ENCODE measurements at regions not wholly inside any gene's neighbourhood (a gene's known extent, or its start where the extent isn't known, plus 50 kb on each side); places are given as distances from the start of the nearest gene placed in this dataset.

- Histone ChIP-seq H3K4me1 (ENCODE audit: insufficient read depth, low read length) (no peaks in the 10 kb centered on the region), H3K36me3 (ENCODE audit: insufficient read depth, low read length) (no peaks in the 10 kb centered on the region), H3K79me2 (ENCODE audit: insufficient read depth, low read length) (no peaks in the 10 kb centered on the region), H3K4me3 (ENCODE audit: insufficient read depth, low read length) (no peak overlapping the region), H4K20me1 (ENCODE audit: insufficient read depth, low read length) (no peaks in the 10 kb centered on the region), H3K27ac (ENCODE audit: low read depth, low read length) (no peak overlapping the region), H3K9me3 (ENCODE audit: low read depth, low read length) (no peaks in the 10 kb centered on the region), H3K27me3 (ENCODE audit: insufficient read depth, low read length) (peaks cover 35% of the 10 kb centered on the region), H3K4me2 (ENCODE audit: insufficient read depth, low read length) (no peak overlapping the region), H2AFZ (ENCODE audit: low read length) (no peak overlapping the region)
- TF ChIP-seq CTCF (IDR thresholded peaks at IDR 0.05; ENCODE audit: extremely low read depth, low read depth, low read length), result no peak
- no peak for DNase-seq (ENCODE audit: insufficient read length, low spot score, missing footprints)
These were observed 114.1 kb upstream of the GRAMD1B start for GRCh38 chr11:123316003-123316402.

GRCh38 chr11:123314972-123315371 lies 115.1 kb upstream of the GRAMD1B start:
- H2AFZ ChIP-seq (ENCODE audit: low read length), result no peak overlapping the region
- H3K4me1 ChIP-seq (ENCODE audit: insufficient read depth, low read length), result no peaks in the 10 kb centered on the region
- no peaks in the 10 kb centered on the region for H3K36me3 ChIP-seq (ENCODE audit: insufficient read depth, low read length)
- H3K4me3 ChIP-seq (ENCODE audit: insufficient read depth, low read length), result no peak overlapping the region
- peaks cover 35% of the 10 kb centered on the region for H3K27me3 ChIP-seq (ENCODE audit: insufficient read depth, low read length)
- no peaks in the 10 kb centered on the region for H3K9me3 ChIP-seq (ENCODE audit: low read depth, low read length)
- no peaks in the 10 kb centered on the region for H3K79me2 ChIP-seq (ENCODE audit: insufficient read depth, low read length)
- TF ChIP-seq CTCF (IDR thresholded peaks at IDR 0.05; ENCODE audit: extremely low read depth, low read depth, low read length), result no peak
- H4K20me1 ChIP-seq (ENCODE audit: insufficient read depth, low read length), result no peaks in the 10 kb centered on the region
- no peak for DNase-seq (ENCODE audit: insufficient read length, low spot score, missing footprints)
- H3K4me2 ChIP-seq (ENCODE audit: insufficient read depth, low read length), result no peak overlapping the region
- no peak overlapping the region for H3K27ac ChIP-seq (ENCODE audit: low read depth, low read length)

- no peaks in the 10 kb centered on the region for H4K20me1 ChIP-seq (ENCODE audit: insufficient read depth, low read length)
- H3K27ac ChIP-seq (ENCODE audit: low read depth, low read length), result no peak overlapping the region
- TF ChIP-seq CTCF (IDR thresholded peaks at IDR 0.05; ENCODE audit: extremely low read depth, low read depth, low read length), result no peak
- H3K79me2 ChIP-seq (ENCODE audit: insufficient read depth, low read length), result no peaks in the 10 kb centered on the region
- no peak overlapping the region for H3K4me3 ChIP-seq (ENCODE audit: insufficient read depth, low read length)
- H3K4me1 ChIP-seq (ENCODE audit: insufficient read depth, low read length), result peaks cover 6% of the 10 kb centered on the region
- no peak overlapping the region for H2AFZ ChIP-seq (ENCODE audit: low read length)
- peaks cover 25% of the 10 kb centered on the region for H3K27me3 ChIP-seq (ENCODE audit: insufficient read depth, low read length)
- no peaks in the 10 kb centered on the region for H3K36me3 ChIP-seq (ENCODE audit: insufficient read depth, low read length)
- no peak overlapping the region for H3K4me2 ChIP-seq (ENCODE audit: insufficient read depth, low read length)
- no peak for DNase-seq (ENCODE audit: insufficient read length, low spot score, missing footprints)
- H3K9me3 ChIP-seq (ENCODE audit: low read depth, low read length), result no peaks in the 10 kb centered on the region
These were observed 116.8 kb upstream of the GRAMD1B start for GRCh38 chr11:123313262-123313661.

GRCh38 chr11:123308077-123308476 lies 113.0 kb upstream of the CLMP start:
- H3K4me2 ChIP-seq (ENCODE audit: insufficient read depth, low read length), result peak overlapping the region; percentile 68
- H3K4me1 ChIP-seq (ENCODE audit: insufficient read depth, low read length), result peaks cover 15% of the 10 kb centered on the region
- peak; percentile 91 for DNase-seq (ENCODE audit: insufficient read length, low spot score, missing footprints)
- H3K79me2 ChIP-seq (ENCODE audit: insufficient read depth, low read length), result no peaks in the 10 kb centered on the region
- H3K9me3 ChIP-seq (ENCODE audit: low read depth, low read length), result no peaks in the 10 kb centered on the region
- no peaks in the 10 kb centered on the region for H3K36me3 ChIP-seq (ENCODE audit: insufficient read depth, low read length)
- H3K4me3 ChIP-seq (ENCODE audit: insufficient read depth, low read length), result peak overlapping the region; percentile 11
- peaks cover 6% of the 10 kb centered on the region for H3K27me3 ChIP-seq (ENCODE audit: insufficient read depth, low read length)
- H2AFZ ChIP-seq (ENCODE audit: low read length), result peak overlapping the region; percentile 71
- TF ChIP-seq CTCF (IDR thresholded peaks at IDR 0.05; ENCODE audit: extremely low read depth, low read depth, low read length), result no peak
- H3K27ac ChIP-seq (ENCODE audit: low read depth, low read length), result peak overlapping the region; percentile 40
- no peaks in the 10 kb centered on the region for H4K20me1 ChIP-seq (ENCODE audit: insufficient read depth, low read length)
